GM12878 (cell line): ENCODE measurements at regions not wholly inside any gene's neighbourhood (a gene's known extent, or its start where the extent isn't known, plus 50 kb on each side); places are given as distances from the start of the nearest gene placed in this dataset.

Experiments used
- ATAC-seq: fragments of 200-7000 bp; cut with Tn5 transposase; 3 replicates; pipeline ENCODE4 v1.9.1; 2020; ENCODE audit warnings: mild to moderate bottlenecking, moderate library complexity
- BruUV-seq: library from RNA; stranded (reverse); fragments of 400-500 nt; replicated peaks from 2 replicates; lab custom pipeline; 2021; lab: Mats Ljungman, UMichigan
- CTCF ChIA-PET: fragments of 300-600 bp; sonication (Branson Sonifier 250); formaldehyde crosslinking; extraction: SDS; loops from one replicate; lab custom pipeline; 2021; ENCODE audit warnings: inconsistent platforms; lab: Yijun Ruan, JAX
- POLR2A ChIA-PET: fragments of 350-600 bp; formaldehyde crosslinking; extraction: SDS; loops from one replicate; lab custom pipeline; 2021; ENCODE audit warnings: inconsistent platforms; lab: Charles Lee
- RAD21 ChIA-PET: fragments of 300-600 bp; sonication (Branson Sonifier 250); formaldehyde crosslinking; loops from one replicate; lab custom pipeline; 2023; ENCODE audit warnings: antibody characterized with exemption; ENCODE audit not compliant: unreplicated experiment; lab: Charles Lee
- SMC1A ChIA-PET: fragments of 300-600 bp; sonication (Branson Sonifier 250); formaldehyde crosslinking; loops from one replicate; lab custom pipeline; 2023; ENCODE audit not compliant: unreplicated experiment, uncharacterized antibody; lab: Charles Lee
- DNase-seq: peaks from one replicate; pipeline ENCODE4 v3.0.0-alpha.2; 2011; ENCODE audit warnings: low read depth, low spot score
- FAIRE-seq: peaks from 3 replicates; lab custom pipeline; 2011; peaks lifted over from hg19 to GRCh38; lab: Jason Lieb, UNC
- H2AFZ ChIP-seq: 2 replicates; pipeline ENCODE4 v1.6.0; 2011; ENCODE audit warnings: low read depth, low read length, control low read depth; ENCODE audit not compliant: control insufficient read depth
- H3K27ac ChIP-seq: 2 replicates; pipeline ENCODE4 v1.5.1; 2011; ENCODE audit warnings: control low read depth; ENCODE audit not compliant: control insufficient read depth, insufficient read depth
- H3K27me3 ChIP-seq, 2 experiments: replicated peaks in 1 of 2; 2 replicates each; pipeline versions ENCODE4 v1.6.0 to v1.6.1; 2011; ENCODE audit warnings: low read length in 1 of 2; ENCODE audit not compliant: control insufficient read depth in 2 of 2, insufficient read depth in 2 of 2
- H3K36me3 ChIP-seq, 2 experiments: 2 replicates each; pipeline ENCODE4 v1.5.1; 2011; ENCODE audit warnings: low read length in 1 of 2; ENCODE audit not compliant: control insufficient read depth in 2 of 2, insufficient read depth in 2 of 2
- H3K4me1 ChIP-seq: 2 replicates; pipeline ENCODE4 v1.6.1; 2011; ENCODE audit warnings: mild to moderate bottlenecking, low read length, moderate library complexity, mixed read lengths; ENCODE audit not compliant: control insufficient read depth, insufficient read depth
- H3K4me2 ChIP-seq: 2 replicates; pipeline ENCODE4 v1.6.0; 2011; ENCODE audit warnings: control low read depth; ENCODE audit not compliant: control insufficient read depth, insufficient read depth
- H3K4me3 ChIP-seq: fragments of 200-600 bp; sonication (generic); 2 replicates; pipeline ENCODE4 v1.5.1; 2016
- H3K79me2 ChIP-seq: 2 replicates; pipeline ENCODE4 v1.6.0; 2011; ENCODE audit warnings: low read length; ENCODE audit not compliant: control insufficient read depth, insufficient read depth
- H3K9ac ChIP-seq: 2 replicates; pipeline ENCODE4 v1.8.0; 2011; ENCODE audit warnings: low read length, control low read depth, mixed read lengths; ENCODE audit not compliant: control insufficient read depth, insufficient read depth
- H3K9me3 ChIP-seq: replicated peaks from 3 replicates; pipeline ENCODE4 v1.5.1; 2011; ENCODE audit warnings: mild to moderate bottlenecking, low read length; ENCODE audit not compliant: control insufficient read depth, insufficient read depth
- H4K20me1 ChIP-seq: 2 replicates; pipeline ENCODE4 v1.6.0; 2011; ENCODE audit not compliant: control insufficient read depth, insufficient read depth
- CBFB ChIP-seq: IDR thresholded peaks from 2 replicates; pipeline ENCODE4 v1.6.1; 2016; ENCODE audit warnings: antibody characterized with exemption, low read depth
- CHD2 ChIP-seq: IDR thresholded peaks from 2 replicates; pipeline ENCODE4 v1.6.1; 2011; ENCODE audit warnings: low read depth, low read length, improper control_type of control experiment, borderline replicate concordance
- EP300 ChIP-seq, 2 experiments: fragments of 150-350 bp in 1 of 2; IDR thresholded peaks; 2 replicates each; pipeline ENCODE4 v1.6.1; 2011 to 2012; ENCODE audit warnings: low read depth in 2 of 2, low read length in 2 of 2, borderline replicate concordance in 1 of 2, improper control_type of control experiment in 1 of 2, inconsistent platforms in 1 of 2; ENCODE audit not compliant: control insufficient read depth in 1 of 2
- HCFC1 ChIP-seq: fragments of 150-350 bp; IDR thresholded peaks from 2 replicates; pipeline ENCODE4 v1.6.1; 2014; ENCODE audit warnings: low read length
- IKZF1 ChIP-seq: fragments of 450-650 bp; conservative IDR thresholded peaks from 2 replicates; pipeline ENCODE4 v1.6.1; 2017; ENCODE audit warnings: antibody characterized with exemption, mild to moderate bottlenecking
- NBN ChIP-seq: fragments of 450-650 bp; IDR thresholded peaks from 2 replicates; pipeline ENCODE4 v1.6.1; 2016
- RAD21 ChIP-seq: IDR thresholded peaks from 2 replicates; pipeline ENCODE4 v1.6.1; 2011; ENCODE audit warnings: mild to moderate bottlenecking, low read depth, low read length, moderate library complexity; ENCODE audit not compliant: insufficient read depth
- WGBS: methylation state at CpG from one replicate; pipeline ENCODE4 v1.1.6; 2016; ENCODE audit warnings: low lambda C conversion rate; ENCODE audit not compliant: insufficient replicate concordance, insufficient coverage; ENCODE audit errors: missing lambda C conversion rate; 5-methylcytosine and 5-hydroxymethylcytosine counted together
- in situ Hi-C: fragments of 300-500 bp; cut with MboI; formaldehyde crosslinking; loops from 9 replicates; pipeline ENCODE4 v1.14.3; 2018; ENCODE audit warnings: mixed read lengths
- intact Hi-C: fragments of 100-400 bp; cut with micrococcal nuclease; formaldehyde crosslinking; loops from one replicate; pipeline ENCODE4 v1.14.2; 2022; ENCODE audit not compliant: unreplicated experiment
- TF ChIP-seq, protein P1 (sequence below): fragments of 450-650 bp; IDR thresholded peaks from 2 replicates; pipeline ENCODE4 v1.6.1; 2014; ENCODE audit warnings: mild to moderate bottlenecking
- TF ChIP-seq, protein P2 (sequence below): IDR thresholded peaks from 2 replicates; pipeline ENCODE4 v1.6.1; 2011; ENCODE audit warnings: low read depth, mild to moderate bottlenecking, low read length, moderate library complexity, borderline replicate concordance; ENCODE audit errors: extremely low read depth
- TF ChIP-seq, protein P3 (sequence below): fragments of 450-650 bp; IDR thresholded peaks from 2 replicates; pipeline ENCODE4 v1.6.1; 2016; ENCODE audit warnings: mild to moderate bottlenecking
- TF ChIP-seq, protein P4 (sequence below): fragments of 150-350 bp; IDR thresholded peaks from 2 replicates; pipeline ENCODE4 v1.6.1; 2016; ENCODE audit warnings: low read depth, low read length
- TF ChIP-seq, protein P5 (sequence below): fragments of 450-650 bp; IDR thresholded peaks from 2 replicates; pipeline ENCODE4 v1.6.1; 2017; ENCODE audit warnings: borderline replicate concordance

DNA sequence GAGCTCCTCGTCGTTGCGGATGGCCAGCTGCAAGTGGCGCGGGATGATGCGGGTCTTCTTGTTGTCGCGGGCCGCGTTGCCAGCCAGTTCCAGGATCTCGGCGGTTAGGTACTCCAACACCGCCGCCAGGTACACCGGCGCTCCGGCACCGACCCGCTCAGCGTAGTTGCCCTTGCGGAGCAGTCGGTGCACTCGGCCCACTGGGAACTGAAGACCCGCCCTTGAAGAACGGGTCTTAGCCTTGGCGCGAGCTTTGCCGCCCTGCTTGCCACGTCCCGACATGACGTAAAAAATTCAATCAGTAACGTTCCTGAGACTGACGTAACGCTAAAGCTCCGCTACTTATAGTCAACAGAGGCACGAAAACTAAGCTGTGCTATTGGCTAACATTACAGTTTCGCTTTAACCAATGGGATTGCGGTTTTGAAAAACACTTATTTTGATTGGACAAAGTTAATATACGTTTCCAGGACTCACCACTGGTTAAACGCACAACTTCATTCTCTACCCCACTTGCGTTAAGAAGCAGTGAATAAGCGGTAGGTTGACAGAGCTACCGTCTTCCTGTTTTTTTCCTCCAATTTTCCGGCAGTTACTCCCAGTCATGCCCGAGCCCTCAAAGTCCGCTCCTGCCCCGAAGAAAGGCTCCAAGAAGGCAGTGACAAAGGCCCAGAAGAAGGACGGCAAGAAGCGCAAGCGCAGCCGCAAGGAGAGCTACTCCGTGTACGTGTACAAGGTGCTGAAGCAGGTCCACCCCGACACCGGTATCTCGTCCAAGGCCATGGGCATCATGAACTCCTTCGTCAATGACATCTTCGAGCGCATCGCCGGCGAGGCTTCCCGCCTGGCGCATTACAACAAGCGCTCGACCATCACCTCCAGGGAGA lies 73.9 kb downstream of the OR2B2 start (continued):
- TF ChIP-seq CBFB (peak; percentile 84; the same call in 1 of the 2 replicates), RAD21 (no peak), CHD2 (peak; percentile 74; the same call in 1 of the 2 replicates), HCFC1 (no peak)
- TF ChIP-seq, protein P1, sequence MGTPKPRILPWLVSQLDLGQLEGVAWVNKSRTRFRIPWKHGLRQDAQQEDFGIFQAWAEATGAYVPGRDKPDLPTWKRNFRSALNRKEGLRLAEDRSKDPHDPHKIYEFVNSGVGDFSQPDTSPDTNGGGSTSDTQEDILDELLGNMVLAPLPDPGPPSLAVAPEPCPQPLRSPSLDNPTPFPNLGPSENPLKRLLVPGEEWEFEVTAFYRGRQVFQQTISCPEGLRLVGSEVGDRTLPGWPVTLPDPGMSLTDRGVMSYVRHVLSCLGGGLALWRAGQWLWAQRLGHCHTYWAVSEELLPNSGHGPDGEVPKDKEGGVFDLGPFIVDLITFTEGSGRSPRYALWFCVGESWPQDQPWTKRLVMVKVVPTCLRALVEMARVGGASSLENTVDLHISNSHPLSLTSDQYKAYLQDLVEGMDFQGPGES: peak; percentile 69; the same call in 1 of the 2 replicates
- TF ChIP-seq, protein P2, sequence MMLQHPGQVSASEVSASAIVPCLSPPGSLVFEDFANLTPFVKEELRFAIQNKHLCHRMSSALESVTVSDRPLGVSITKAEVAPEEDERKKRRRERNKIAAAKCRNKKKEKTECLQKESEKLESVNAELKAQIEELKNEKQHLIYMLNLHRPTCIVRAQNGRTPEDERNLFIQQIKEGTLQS: no peak

DNA sequence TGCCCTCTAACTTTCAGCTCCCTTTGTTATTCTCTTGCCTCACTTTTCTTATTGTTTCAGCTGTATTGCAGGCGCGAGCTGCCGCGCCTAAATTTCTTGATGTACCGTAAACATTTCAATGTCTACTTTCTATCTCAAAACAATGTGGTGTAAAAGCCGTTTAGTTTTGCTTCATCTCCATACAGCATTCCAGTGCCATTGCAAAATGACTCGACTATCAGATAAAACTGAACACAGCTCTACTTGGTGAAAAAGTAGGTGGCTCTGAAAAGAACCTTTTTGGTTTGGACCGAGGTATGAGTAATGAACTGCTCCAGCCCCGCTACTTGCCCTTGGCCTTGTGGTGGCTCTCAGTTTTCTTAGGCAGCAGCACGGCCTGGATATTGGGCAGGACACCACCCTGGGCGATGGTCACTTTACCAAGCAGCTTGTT lies 74.6 kb downstream of the OR2B2 start:
- Histone ChIP-seq H3K27me3 (no peaks in the 10 kb centered on the region), H3K4me2 (peak overlapping the region; percentile 62), H3K9me3 (no peaks in the 10 kb centered on the region), H3K27ac (peak overlapping the region; percentile 93), H2AFZ (no peak overlapping the region), H3K4me3 (peak overlapping the region; percentile 78), H4K20me1 (no peaks in the 10 kb centered on the region), H3K4me1 (no peaks in the 10 kb centered on the region), H3K36me3 (no peaks in the 10 kb centered on the region; a peak in 1 of 4 replicates), H3K79me2 (peaks cover 48% of the 10 kb centered on the region), H3K9ac (peak overlapping the region; percentile 96)
- intact Hi-C loops (loop anchor here (1.0 to 10.0 kb wide), 3 partner anchors 28 to 297 kb away; a partner anchor contains a TSS), in situ Hi-C loops (loop anchor here (5.0 to 10.0 kb wide), 3 partner anchors 55 to 1713 kb away; a partner anchor contains a TSS)
- peak; percentile 16 for ATAC-seq
- no peak for DNase-seq
- under 1% methylated on average over 11 of the region's 11 CpGs for WGBS
- TSS peak; percentile 93 for BruUV-seq
- ChIA-PET POLR2A (interaction anchor here (0.6 to 6.7 kb wide), 24 partner anchors 9 to 1714 kb away, joined by 3 to 107 read pairs (median 6); a partner anchor contains a TSS), SMC1A (interaction anchor here (0.7 to 7.6 kb wide), 16 partner anchors 11 to 1643 kb away, joined by 3 to 85 read pairs (median 5); a partner anchor contains a TSS), CTCF (interaction anchor here (0.7 to 3.7 kb wide), 10 partner anchors 14 to 676 kb away, joined by 3 to 31 read pairs (median 6); a partner anchor contains a TSS), RAD21 (interaction anchor here (0.9 to 6.1 kb wide), 15 partner anchors 15 to 704 kb away, joined by 3 to 74 read pairs (median 4); a partner anchor contains a TSS)
- FAIRE-seq: no peak
- TF ChIP-seq, protein P3, sequence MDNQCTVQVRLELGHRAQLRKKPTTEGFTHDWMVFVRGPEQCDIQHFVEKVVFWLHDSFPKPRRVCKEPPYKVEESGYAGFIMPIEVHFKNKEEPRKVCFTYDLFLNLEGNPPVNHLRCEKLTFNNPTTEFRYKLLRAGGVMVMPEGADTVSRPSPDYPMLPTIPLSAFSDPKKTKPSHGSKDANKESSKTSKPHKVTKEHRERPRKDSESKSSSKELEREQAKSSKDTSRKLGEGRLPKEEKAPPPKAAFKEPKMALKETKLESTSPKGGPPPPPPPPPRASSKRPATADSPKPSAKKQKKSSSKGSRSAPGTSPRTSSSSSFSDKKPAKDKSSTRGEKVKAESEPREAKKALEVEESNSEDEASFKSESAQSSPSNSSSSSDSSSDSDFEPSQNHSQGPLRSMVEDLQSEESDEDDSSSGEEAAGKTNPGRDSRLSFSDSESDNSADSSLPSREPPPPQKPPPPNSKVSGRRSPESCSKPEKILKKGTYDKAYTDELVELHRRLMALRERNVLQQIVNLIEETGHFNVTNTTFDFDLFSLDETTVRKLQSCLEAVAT: peak; percentile 78; the same call in 1 of the 2 replicates
- TF ChIP-seq NBN: peak; percentile 19; the same call in 1 of the 2 replicates
- TF ChIP-seq, protein P4, sequence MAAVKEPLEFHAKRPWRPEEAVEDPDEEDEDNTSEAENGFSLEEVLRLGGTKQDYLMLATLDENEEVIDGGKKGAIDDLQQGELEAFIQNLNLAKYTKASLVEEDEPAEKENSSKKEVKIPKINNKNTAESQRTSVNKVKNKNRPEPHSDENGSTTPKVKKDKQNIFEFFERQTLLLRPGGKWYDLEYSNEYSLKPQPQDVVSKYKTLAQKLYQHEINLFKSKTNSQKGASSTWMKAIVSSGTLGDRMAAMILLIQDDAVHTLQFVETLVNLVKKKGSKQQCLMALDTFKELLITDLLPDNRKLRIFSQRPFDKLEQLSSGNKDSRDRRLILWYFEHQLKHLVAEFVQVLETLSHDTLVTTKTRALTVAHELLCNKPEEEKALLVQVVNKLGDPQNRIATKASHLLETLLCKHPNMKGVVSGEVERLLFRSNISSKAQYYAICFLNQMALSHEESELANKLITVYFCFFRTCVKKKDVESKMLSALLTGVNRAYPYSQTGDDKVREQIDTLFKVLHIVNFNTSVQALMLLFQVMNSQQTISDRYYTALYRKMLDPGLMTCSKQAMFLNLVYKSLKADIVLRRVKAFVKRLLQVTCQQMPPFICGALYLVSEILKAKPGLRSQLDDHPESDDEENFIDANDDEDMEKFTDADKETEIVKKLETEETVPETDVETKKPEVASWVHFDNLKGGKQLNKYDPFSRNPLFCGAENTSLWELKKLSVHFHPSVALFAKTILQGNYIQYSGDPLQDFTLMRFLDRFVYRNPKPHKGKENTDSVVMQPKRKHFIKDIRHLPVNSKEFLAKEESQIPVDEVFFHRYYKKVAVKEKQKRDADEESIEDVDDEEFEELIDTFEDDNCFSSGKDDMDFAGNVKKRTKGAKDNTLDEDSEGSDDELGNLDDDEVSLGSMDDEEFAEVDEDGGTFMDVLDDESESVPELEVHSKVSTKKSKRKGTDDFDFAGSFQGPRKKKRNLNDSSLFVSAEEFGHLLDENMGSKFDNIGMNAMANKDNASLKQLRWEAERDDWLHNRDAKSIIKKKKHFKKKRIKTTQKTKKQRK: no peak
- no peak for TF ChIP-seq IKZF1
- TF ChIP-seq, protein P5, sequence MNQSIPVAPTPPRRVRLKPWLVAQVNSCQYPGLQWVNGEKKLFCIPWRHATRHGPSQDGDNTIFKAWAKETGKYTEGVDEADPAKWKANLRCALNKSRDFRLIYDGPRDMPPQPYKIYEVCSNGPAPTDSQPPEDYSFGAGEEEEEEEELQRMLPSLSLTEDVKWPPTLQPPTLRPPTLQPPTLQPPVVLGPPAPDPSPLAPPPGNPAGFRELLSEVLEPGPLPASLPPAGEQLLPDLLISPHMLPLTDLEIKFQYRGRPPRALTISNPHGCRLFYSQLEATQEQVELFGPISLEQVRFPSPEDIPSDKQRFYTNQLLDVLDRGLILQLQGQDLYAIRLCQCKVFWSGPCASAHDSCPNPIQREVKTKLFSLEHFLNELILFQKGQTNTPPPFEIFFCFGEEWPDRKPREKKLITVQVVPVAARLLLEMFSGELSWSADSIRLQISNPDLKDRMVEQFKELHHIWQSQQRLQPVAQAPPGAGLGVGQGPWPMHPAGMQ: no peak
- 0 out of 4 replicates have a peak, but pooled peaks of 1 of the 2 experiments have one; percentile 6 for TF ChIP-seq EP300 (IDR thresholded peaks at IDR 0.05; ENCODE audit: borderline replicate concordance in 1 of 2, control insufficient read depth in 1 of 2, low read depth in 2 of 2, low read length in 2 of 2)
